H9 (cell line): ENCODE measurements at regions not wholly inside any gene's neighbourhood (a gene's known extent, or its start where the extent isn't known, plus 50 kb on each side); places are given as distances from the start of the nearest gene placed in this dataset.

ENCODE experiments used
- DNase-seq: peaks from one replicate; pipeline ENCODE4 v3.0.0-alpha.2; 2017
- H2AFZ ChIP-seq: one replicate; pipeline ENCODE4 v1.6.1; 2013; ENCODE audit warnings: mild to moderate bottlenecking, low read length, control low read depth, moderate library complexity
- H2AK5ac ChIP-seq: 2 replicates; pipeline ENCODE4 v1.6.1; 2013; ENCODE audit warnings: low read length, control low read depth, mixed read lengths; ENCODE audit not compliant: insufficient read length
- H2BK120ac ChIP-seq: one replicate; pipeline ENCODE4 v1.6.1; 2013; ENCODE audit warnings: low read depth, mild to moderate bottlenecking, low read length, control low read depth, inconsistent platforms; ENCODE audit not compliant: poor library complexity, severe bottlenecking
- H2BK12ac ChIP-seq: 2 replicates; pipeline ENCODE4 v1.6.1; 2013; ENCODE audit warnings: low read length, control low read depth, mixed read lengths, low read depth; ENCODE audit not compliant: insufficient read length
- H2BK15ac ChIP-seq: 2 replicates; pipeline ENCODE4 v1.6.1; 2013; ENCODE audit warnings: low read depth, low read length, control low read depth
- H2BK20ac ChIP-seq: one replicate; pipeline ENCODE4 v1.6.1; 2013; ENCODE audit warnings: low read depth, mild to moderate bottlenecking, low read length, control low read depth, inconsistent platforms; ENCODE audit not compliant: poor library complexity, severe bottlenecking
- H2BK5ac ChIP-seq: 2 replicates; pipeline ENCODE4 v1.6.1; 2013; ENCODE audit warnings: low read length, control low read depth, mixed read lengths; ENCODE audit not compliant: insufficient read length
- H3K14ac ChIP-seq: 2 replicates; pipeline ENCODE4 v1.6.1; 2013; ENCODE audit warnings: low read length, control low read depth; ENCODE audit not compliant: insufficient read depth
- H3K18ac ChIP-seq: 2 replicates; pipeline ENCODE4 v1.6.1; 2013; ENCODE audit warnings: low read depth, mild to moderate bottlenecking, mixed read lengths, low read length, control low read depth; ENCODE audit not compliant: insufficient read length
- H3K23ac ChIP-seq: 2 replicates; pipeline ENCODE4 v1.6.1; 2013; ENCODE audit warnings: low read length, control low read depth, mixed read lengths, low read depth; ENCODE audit not compliant: insufficient read length
- H3K23me2 ChIP-seq: 2 replicates; pipeline ENCODE4 v1.6.1; 2013; ENCODE audit warnings: low read depth, mild to moderate bottlenecking, mixed read lengths, low read length, control low read depth; ENCODE audit not compliant: insufficient read length, poor library complexity, severe bottlenecking
- H3K27ac ChIP-seq: 2 replicates; pipeline ENCODE4 v1.5.1; 2013; ENCODE audit warnings: low read length, control low read depth, mixed read lengths, low read depth; ENCODE audit not compliant: insufficient read length
- H3K27me3 ChIP-seq: 2 replicates; pipeline ENCODE4 v1.6.1; 2013; ENCODE audit warnings: low read length, control low read depth, inconsistent platforms; ENCODE audit not compliant: insufficient read depth
- H3K4ac ChIP-seq: 2 replicates; pipeline ENCODE4 v1.6.1; 2013; ENCODE audit warnings: low read depth, mild to moderate bottlenecking, control low read depth, inconsistent platforms, low read length, moderate library complexity
- H3K4me1 ChIP-seq: 2 replicates; pipeline ENCODE4 v1.6.1; 2013; ENCODE audit warnings: low read length, control low read depth, inconsistent platforms; ENCODE audit not compliant: insufficient read depth
- H3K4me2 ChIP-seq: 2 replicates; pipeline ENCODE4 v1.6.1; 2013; ENCODE audit warnings: low read length, control low read depth, mixed read lengths; ENCODE audit not compliant: insufficient read length, insufficient read depth
- H3K56ac ChIP-seq: 2 replicates; pipeline ENCODE4 v1.6.1; 2013; ENCODE audit warnings: low read depth, mild to moderate bottlenecking, mixed read lengths, low read length, control low read depth; ENCODE audit not compliant: insufficient read length
- H3K79me1 ChIP-seq: 2 replicates; pipeline ENCODE4 v1.6.1; 2013; ENCODE audit warnings: low read depth, mild to moderate bottlenecking, moderate library complexity, low read length, control low read depth, inconsistent platforms; ENCODE audit not compliant: insufficient read depth, poor library complexity, severe bottlenecking
- H3K79me2 ChIP-seq: 2 replicates; pipeline ENCODE4 v1.6.1; 2013; ENCODE audit warnings: low read length, control low read depth, inconsistent platforms; ENCODE audit not compliant: insufficient read depth
- H3K9ac ChIP-seq: 2 replicates; pipeline ENCODE4 v1.6.1; 2013; ENCODE audit warnings: low read length, control low read depth, mixed read lengths; ENCODE audit not compliant: insufficient read length; ENCODE audit errors: extremely low read depth
- H3K9me3 ChIP-seq: one replicate; pipeline ENCODE4 v1.6.1; 2013; ENCODE audit warnings: low read depth, low read length, inconsistent platforms; ENCODE audit not compliant: control insufficient read depth
- H3T11ph ChIP-seq: one replicate; pipeline ENCODE4 v1.6.1; 2013; ENCODE audit warnings: mild to moderate bottlenecking, low read length, control low read depth, inconsistent platforms
- H4K20me1 ChIP-seq: one replicate; pipeline ENCODE4 v1.6.1; 2013; ENCODE audit not compliant: control insufficient read depth, insufficient read length, insufficient read depth
- H4K5ac ChIP-seq: 2 replicates; pipeline ENCODE4 v1.6.1; 2013; ENCODE audit warnings: low read depth, mild to moderate bottlenecking, mixed read lengths, low read length, control low read depth; ENCODE audit not compliant: insufficient read length
- H4K8ac ChIP-seq: replicated peaks from 2 replicates; pipeline ENCODE4 v1.6.1; 2013; ENCODE audit warnings: low read length, control low read depth, mixed read lengths, low read depth; ENCODE audit not compliant: insufficient read length
- H4K91ac ChIP-seq: 2 replicates; pipeline ENCODE4 v1.6.1; 2013; ENCODE audit warnings: low read depth, mild to moderate bottlenecking, moderate library complexity, mixed read lengths, low read length, control low read depth; ENCODE audit not compliant: insufficient read length
- H3K27ac Mint-ChIP-seq, 3 experiments: 2 replicates in 2 of 3; 3 replicates in 1 of 3; pipeline ENCODE4 v1.8.0; 2020 to 2021; ENCODE audit warnings: mixed read lengths in 3 of 3, mild to moderate bottlenecking in 1 of 3, moderate library complexity in 1 of 3
- H3K27me3 Mint-ChIP-seq: 2 replicates; pipeline ENCODE4 v1.8.0; 2021; ENCODE audit warnings: low read depth, mild to moderate bottlenecking, moderate library complexity, mixed read lengths
- H3K36me3 Mint-ChIP-seq, 3 experiments: 2 replicates in 2 of 3; 3 replicates in 1 of 3; pipeline ENCODE4 v1.8.0; 2020 to 2021; ENCODE audit warnings: low read depth in 3 of 3, mixed read lengths in 3 of 3; ENCODE audit not compliant: insufficient read depth in 1 of 3
- H3K4me1 Mint-ChIP-seq, 2 experiments: 2 replicates each; pipeline ENCODE4 v1.8.0; 2020; ENCODE audit warnings: mixed read lengths in 2 of 2
- H3K4me3 Mint-ChIP-seq, 2 experiments: 2 replicates in 1 of 2; 3 replicates in 1 of 2; pipeline ENCODE4 v1.8.0; 2020 to 2021; ENCODE audit warnings: mild to moderate bottlenecking in 2 of 2, mixed read lengths in 2 of 2, moderate library complexity in 1 of 2
- H3K9me3 Mint-ChIP-seq, 2 experiments: 2 replicates in 1 of 2; 3 replicates in 1 of 2; pipeline ENCODE4 v1.8.0; 2020; ENCODE audit warnings: mild to moderate bottlenecking in 2 of 2, mixed read lengths in 2 of 2, moderate library complexity in 1 of 2
- WGBS: extraction: QIAGEN DNeasy Blood & Tissue Kit; methylation state at CpG from one replicate; pipeline ENCODE4 v1.1.7; 2013; ENCODE audit warnings: missing lambda C conversion rate, low lambda C conversion rate, mixed read lengths; ENCODE audit not compliant: insufficient read length; ENCODE audit errors: extremely low coverage; 5-methylcytosine and 5-hydroxymethylcytosine counted together
- TF ChIP-seq, protein P1 (sequence below): fragments of 200-600 bp; sonication (generic); conservative IDR thresholded peaks from 3 replicates; pipeline ENCODE4 v1.8.0; 2021; ENCODE audit warnings: antibody characterized with exemption, mild to moderate bottlenecking

DNA sequence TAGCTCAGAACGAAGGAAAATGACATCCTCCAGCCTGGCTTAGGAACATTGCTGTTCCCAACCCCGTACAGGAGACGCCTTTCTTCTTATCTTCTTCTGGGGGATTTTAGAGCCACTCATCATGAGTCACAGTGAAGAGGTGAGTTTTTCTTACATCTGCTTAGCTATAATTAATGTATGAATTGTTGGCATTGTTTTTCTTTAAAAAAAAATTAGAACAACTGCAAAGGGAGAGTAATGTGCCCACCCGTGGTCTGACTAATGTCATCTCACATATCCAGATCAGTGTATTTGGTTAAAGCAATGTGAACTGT is 310.6 kb upstream of the TSHZ3 start:
- H3K4me3 Mint-ChIP-seq, result no peak overlapping the region
- Histone ChIP-seq H2BK120ac (no peak overlapping the region), H2BK20ac (no peak overlapping the region), H3K14ac (no peak overlapping the region), H3T11ph (no peak overlapping the region), H2AK5ac (no peak overlapping the region), H3K27me3 (no peaks in the 10 kb centered on the region), H3K18ac (no peak overlapping the region), H2AFZ (no peak overlapping the region), H3K4me2 (no peak overlapping the region), H3K79me2 (no peaks in the 10 kb centered on the region), H3K23ac (no peak overlapping the region), H3K23me2 (no peaks in the 10 kb centered on the region), H3K4ac (no peak overlapping the region), H3K27ac (no peak overlapping the region), H3K56ac (no peak overlapping the region), H2BK12ac (no peak overlapping the region), H4K8ac (no peak overlapping the region), H3K79me1 (no peaks in the 10 kb centered on the region), H2BK5ac (no peak overlapping the region), H4K5ac (no peak overlapping the region), H4K20me1 (peaks cover 3% of the 10 kb centered on the region), H3K4me1 (no peaks in the 10 kb centered on the region), H4K91ac (no peak overlapping the region), H2BK15ac (no peak overlapping the region), H3K9ac (no peak overlapping the region), H3K9me3 (no peaks in the 10 kb centered on the region)
- H3K9me3 Mint-ChIP-seq, result no peaks in the 10 kb centered on the region
- TF ChIP-seq, protein P1, sequence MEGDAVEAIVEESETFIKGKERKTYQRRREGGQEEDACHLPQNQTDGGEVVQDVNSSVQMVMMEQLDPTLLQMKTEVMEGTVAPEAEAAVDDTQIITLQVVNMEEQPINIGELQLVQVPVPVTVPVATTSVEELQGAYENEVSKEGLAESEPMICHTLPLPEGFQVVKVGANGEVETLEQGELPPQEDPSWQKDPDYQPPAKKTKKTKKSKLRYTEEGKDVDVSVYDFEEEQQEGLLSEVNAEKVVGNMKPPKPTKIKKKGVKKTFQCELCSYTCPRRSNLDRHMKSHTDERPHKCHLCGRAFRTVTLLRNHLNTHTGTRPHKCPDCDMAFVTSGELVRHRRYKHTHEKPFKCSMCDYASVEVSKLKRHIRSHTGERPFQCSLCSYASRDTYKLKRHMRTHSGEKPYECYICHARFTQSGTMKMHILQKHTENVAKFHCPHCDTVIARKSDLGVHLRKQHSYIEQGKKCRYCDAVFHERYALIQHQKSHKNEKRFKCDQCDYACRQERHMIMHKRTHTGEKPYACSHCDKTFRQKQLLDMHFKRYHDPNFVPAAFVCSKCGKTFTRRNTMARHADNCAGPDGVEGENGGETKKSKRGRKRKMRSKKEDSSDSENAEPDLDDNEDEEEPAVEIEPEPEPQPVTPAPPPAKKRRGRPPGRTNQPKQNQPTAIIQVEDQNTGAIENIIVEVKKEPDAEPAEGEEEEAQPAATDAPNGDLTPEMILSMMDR, result no peak
- no peaks in the 10 kb centered on the region; a peak in 1 of 7 replicates for H3K36me3 Mint-ChIP-seq
- DNase-seq, result no peak
- H3K27ac Mint-ChIP-seq, result no peak overlapping the region
- H3K4me1 Mint-ChIP-seq, result peaks cover 10 to 13% of the 10 kb centered on the region in 2 experiments
- WGBS, result no CpG with 5 or more reads among the region's 4 CpGs
- no peaks in the 10 kb centered on the region; the same call in 1 of the 2 replicates for H3K27me3 Mint-ChIP-seq
